ENCODE measurements at regions not wholly inside any gene's neighbourhood (a gene's known extent, or its start where the extent isn't known, plus 50 kb on each side); places are given as distances from the start of the nearest gene placed in this dataset.

- TF ChIP-seq POLR2A (IDR thresholded peaks at IDR 0.05) (no peak), CTCF (IDR thresholded peaks at IDR 0.05) (no peak), EP300 (IDR thresholded peaks at IDR 0.05) (no peak)
Observed at GRCh38 chr6:156427345-156427744, 349.8 kb upstream of the ARID1B start.

Measured in suprapubic skin (tissue), 3 donors.